ENCODE measurements at regions not wholly inside any gene's neighbourhood (a gene's known extent, or its start where the extent isn't known, plus 50 kb on each side); places are given as distances from the start of the nearest gene placed in this dataset.

DNA sequence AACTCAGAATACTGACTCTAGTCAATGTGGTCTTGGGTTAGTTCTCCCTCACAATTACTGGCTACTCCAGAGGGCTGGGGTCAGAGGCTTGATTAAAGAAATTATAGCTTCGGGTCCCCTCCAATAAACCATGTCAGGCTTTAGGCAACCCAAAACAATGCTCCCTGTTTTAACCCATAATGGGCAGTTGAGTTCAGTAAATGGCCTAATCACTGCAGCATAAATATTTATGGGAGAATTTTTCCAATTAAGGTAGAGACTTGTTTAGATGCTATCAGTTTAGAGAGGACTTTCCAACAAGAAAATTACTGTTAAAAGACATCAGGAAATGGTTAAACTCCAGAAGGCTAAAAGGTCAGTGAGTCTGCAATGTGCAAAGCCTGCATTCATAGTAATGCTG, 389.2 kb upstream of the PRICKLE1 start (continued):
- TF ChIP-seq, protein P1, sequence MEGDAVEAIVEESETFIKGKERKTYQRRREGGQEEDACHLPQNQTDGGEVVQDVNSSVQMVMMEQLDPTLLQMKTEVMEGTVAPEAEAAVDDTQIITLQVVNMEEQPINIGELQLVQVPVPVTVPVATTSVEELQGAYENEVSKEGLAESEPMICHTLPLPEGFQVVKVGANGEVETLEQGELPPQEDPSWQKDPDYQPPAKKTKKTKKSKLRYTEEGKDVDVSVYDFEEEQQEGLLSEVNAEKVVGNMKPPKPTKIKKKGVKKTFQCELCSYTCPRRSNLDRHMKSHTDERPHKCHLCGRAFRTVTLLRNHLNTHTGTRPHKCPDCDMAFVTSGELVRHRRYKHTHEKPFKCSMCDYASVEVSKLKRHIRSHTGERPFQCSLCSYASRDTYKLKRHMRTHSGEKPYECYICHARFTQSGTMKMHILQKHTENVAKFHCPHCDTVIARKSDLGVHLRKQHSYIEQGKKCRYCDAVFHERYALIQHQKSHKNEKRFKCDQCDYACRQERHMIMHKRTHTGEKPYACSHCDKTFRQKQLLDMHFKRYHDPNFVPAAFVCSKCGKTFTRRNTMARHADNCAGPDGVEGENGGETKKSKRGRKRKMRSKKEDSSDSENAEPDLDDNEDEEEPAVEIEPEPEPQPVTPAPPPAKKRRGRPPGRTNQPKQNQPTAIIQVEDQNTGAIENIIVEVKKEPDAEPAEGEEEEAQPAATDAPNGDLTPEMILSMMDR (IDR thresholded peaks at IDR 0.05; ENCODE audit: low read depth, low read length, missing input control), result no peak
- TF ChIP-seq HNF4A (conservative IDR thresholded peaks at IDR 0.05) (no peak), JUND (IDR thresholded peaks at IDR 0.05) (no peak)

DNA sequence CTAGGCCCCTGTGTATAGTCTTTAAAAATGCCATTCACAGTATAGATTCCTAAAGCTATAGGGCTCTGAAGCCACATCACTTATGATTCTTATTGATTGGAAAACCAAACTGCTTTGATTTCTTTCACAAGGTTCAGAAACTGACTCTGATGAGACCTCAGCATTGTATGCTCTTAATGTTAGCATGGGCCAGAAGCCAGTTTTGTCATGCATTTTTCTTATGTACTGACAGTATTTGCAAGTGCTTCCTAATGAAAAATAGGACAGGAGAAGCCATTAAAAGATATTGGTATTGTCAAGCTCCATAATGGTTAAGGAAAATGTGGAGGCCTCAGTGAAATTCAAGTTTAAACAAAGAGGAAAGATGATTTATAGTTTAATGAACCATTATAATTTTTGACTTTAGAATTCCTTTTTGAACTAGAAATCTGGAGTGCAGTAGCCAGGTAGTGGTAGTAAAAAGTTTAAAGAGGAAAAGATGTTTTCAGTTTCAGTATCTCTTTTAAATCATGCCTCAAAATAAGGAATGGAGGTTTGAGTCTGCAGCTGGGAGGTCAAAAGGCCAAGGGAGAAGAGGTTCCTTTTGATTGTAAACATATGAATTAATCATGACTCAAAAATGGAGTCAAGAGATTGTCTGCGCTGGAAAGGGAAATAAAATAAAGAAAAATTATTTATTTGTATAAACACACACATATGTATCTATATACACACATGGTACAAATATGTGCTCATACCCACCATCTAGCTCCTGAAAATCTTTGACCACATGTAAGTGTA, 388.1 kb upstream of the PRICKLE1 start:
- TF ChIP-seq YY1 (IDR thresholded peaks at IDR 0.05) (no peak), FOXA2 (IDR thresholded peaks at IDR 0.05) (no peak), FOXA1 (IDR thresholded peaks at IDR 0.05) (no peak), RAD21 (IDR thresholded peaks at IDR 0.05) (no peak), GABPA (IDR thresholded peaks at IDR 0.05 in 1 of 2, conservative IDR thresholded peaks at IDR 0.05 in 1 of 2) (no peak), RXRA (IDR thresholded peaks at IDR 0.05) (no peak), HNF4A (conservative IDR thresholded peaks at IDR 0.05) (no peak), EGR1 (IDR thresholded peaks at IDR 0.05; ENCODE audit: low read depth in 2 of 2) (no peak), NR2F2 (IDR thresholded peaks at IDR 0.05) (no peak), JUND (IDR thresholded peaks at IDR 0.05) (no peak), HNF4G (IDR thresholded peaks at IDR 0.05) (no peak)
- TF ChIP-seq, protein P2, sequence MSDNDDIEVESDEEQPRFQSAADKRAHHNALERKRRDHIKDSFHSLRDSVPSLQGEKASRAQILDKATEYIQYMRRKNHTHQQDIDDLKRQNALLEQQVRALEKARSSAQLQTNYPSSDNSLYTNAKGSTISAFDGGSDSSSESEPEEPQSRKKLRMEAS (IDR thresholded peaks at IDR 0.05), result no peak
- TF ChIP-seq, protein P3, sequence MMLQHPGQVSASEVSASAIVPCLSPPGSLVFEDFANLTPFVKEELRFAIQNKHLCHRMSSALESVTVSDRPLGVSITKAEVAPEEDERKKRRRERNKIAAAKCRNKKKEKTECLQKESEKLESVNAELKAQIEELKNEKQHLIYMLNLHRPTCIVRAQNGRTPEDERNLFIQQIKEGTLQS (IDR thresholded peaks at IDR 0.05), result no peak
- TF ChIP-seq, protein P4, sequence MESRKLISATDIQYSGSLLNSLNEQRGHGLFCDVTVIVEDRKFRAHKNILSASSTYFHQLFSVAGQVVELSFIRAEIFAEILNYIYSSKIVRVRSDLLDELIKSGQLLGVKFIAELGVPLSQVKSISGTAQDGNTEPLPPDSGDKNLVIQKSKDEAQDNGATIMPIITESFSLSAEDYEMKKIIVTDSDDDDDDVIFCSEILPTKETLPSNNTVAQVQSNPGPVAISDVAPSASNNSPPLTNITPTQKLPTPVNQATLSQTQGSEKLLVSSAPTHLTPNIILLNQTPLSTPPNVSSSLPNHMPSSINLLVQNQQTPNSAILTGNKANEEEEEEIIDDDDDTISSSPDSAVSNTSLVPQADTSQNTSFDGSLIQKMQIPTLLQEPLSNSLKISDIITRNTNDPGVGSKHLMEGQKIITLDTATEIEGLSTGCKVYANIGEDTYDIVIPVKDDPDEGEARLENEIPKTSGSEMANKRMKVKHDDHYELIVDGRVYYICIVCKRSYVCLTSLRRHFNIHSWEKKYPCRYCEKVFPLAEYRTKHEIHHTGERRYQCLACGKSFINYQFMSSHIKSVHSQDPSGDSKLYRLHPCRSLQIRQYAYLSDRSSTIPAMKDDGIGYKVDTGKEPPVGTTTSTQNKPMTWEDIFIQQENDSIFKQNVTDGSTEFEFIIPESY (IDR thresholded peaks at IDR 0.05), result no peak
- TF ChIP-seq, protein P5, sequence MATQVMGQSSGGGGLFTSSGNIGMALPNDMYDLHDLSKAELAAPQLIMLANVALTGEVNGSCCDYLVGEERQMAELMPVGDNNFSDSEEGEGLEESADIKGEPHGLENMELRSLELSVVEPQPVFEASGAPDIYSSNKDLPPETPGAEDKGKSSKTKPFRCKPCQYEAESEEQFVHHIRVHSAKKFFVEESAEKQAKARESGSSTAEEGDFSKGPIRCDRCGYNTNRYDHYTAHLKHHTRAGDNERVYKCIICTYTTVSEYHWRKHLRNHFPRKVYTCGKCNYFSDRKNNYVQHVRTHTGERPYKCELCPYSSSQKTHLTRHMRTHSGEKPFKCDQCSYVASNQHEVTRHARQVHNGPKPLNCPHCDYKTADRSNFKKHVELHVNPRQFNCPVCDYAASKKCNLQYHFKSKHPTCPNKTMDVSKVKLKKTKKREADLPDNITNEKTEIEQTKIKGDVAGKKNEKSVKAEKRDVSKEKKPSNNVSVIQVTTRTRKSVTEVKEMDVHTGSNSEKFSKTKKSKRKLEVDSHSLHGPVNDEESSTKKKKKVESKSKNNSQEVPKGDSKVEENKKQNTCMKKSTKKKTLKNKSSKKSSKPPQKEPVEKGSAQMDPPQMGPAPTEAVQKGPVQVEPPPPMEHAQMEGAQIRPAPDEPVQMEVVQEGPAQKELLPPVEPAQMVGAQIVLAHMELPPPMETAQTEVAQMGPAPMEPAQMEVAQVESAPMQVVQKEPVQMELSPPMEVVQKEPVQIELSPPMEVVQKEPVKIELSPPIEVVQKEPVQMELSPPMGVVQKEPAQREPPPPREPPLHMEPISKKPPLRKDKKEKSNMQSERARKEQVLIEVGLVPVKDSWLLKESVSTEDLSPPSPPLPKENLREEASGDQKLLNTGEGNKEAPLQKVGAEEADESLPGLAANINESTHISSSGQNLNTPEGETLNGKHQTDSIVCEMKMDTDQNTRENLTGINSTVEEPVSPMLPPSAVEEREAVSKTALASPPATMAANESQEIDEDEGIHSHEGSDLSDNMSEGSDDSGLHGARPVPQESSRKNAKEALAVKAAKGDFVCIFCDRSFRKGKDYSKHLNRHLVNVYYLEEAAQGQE (IDR thresholded peaks at IDR 0.05), result no peak
- TF ChIP-seq, protein P1 (IDR thresholded peaks at IDR 0.05; ENCODE audit: low read depth, low read length, missing input control), result no peak
- WGBS, result 86% methylated on average over 1 of the region's 1 CpG

More for the DNA sequence above, 388.1 kb upstream of the PRICKLE1 start:
- Histone ChIP-seq H3K27ac (ENCODE audit: low read depth in 1 of 2, low read length in 2 of 2) (no peak overlapping the region), H3K9me3 (ENCODE audit: control insufficient read depth in 4 of 4, low read length in 3 of 4) (no peaks in the 10 kb centered on the region), H3K9ac (ENCODE audit: low read depth in 1 of 2, low read length in 2 of 2) (no peak overlapping the region), H3K27me3 (ENCODE audit: control insufficient read depth in 4 of 4, insufficient read depth in 4 of 4, low read length in 3 of 4) (no peaks in the 10 kb centered on the region), H3K4me3 (ENCODE audit: low read depth in 1 of 3, low read length in 3 of 3) (no peak overlapping the region), H3K36me3 (ENCODE audit: control insufficient read depth in 4 of 4, insufficient read depth in 3 of 4, low read depth in 1 of 4, low read length in 3 of 4) (no peaks in the 10 kb centered on the region), H3K4me1 (ENCODE audit: control insufficient read depth in 4 of 4, insufficient read depth in 4 of 4, low read length in 3 of 4) (no peaks in the 10 kb centered on the region)
- no peak for DNase-seq (ENCODE audit: low spot score)

Measured in liver (tissue), 8 donors.